HepG2 (cell line): ENCODE measurements at regions not wholly inside any gene's neighbourhood (a gene's known extent, or its start where the extent isn't known, plus 50 kb on each side); places are given as distances from the start of the nearest gene placed in this dataset.

Experiments used
- ARNT ChIP-seq: fragments of 450-650 bp; IDR thresholded peaks from 2 replicates; pipeline ENCODE4 v1.6.1; 2017
- BHLHE40 ChIP-seq: IDR thresholded peaks from 2 replicates; pipeline ENCODE4 v1.6.1; 2011; ENCODE audit warnings: low read length, improper control_type of control experiment
- HNF1A ChIP-seq, 2 experiments: sonication (generic) in 1 of 2; formaldehyde crosslinking in 1 of 2; IDR thresholded peaks; 2 replicates each; pipeline versions ENCODE4 v1.4.0 to v1.6.1; 2016 to 2020; ENCODE audit warnings: borderline replicate concordance in 1 of 2, low read depth in 1 of 2, mild to moderate bottlenecking in 1 of 2, missing genetic modification reagents in 1 of 2
- NCOA2 ChIP-seq: sonication (generic); formaldehyde crosslinking; IDR thresholded peaks from 2 replicates; pipeline ENCODE4 v1.8.0; 2022; ENCODE audit warnings: inconsistent platforms
- NFYB ChIP-seq: sonication (generic); formaldehyde crosslinking; IDR thresholded peaks from 2 replicates; pipeline ENCODE4 v1.4.0; 2020; ENCODE audit warnings: missing genetic modification reagents
- SAP130 ChIP-seq: IDR thresholded peaks from 2 replicates; pipeline ENCODE4 v1.6.1; 2016; ENCODE audit warnings: low read depth
- SIN3A ChIP-seq: IDR thresholded peaks from 2 replicates; pipeline ENCODE4 v1.6.1; 2011; ENCODE audit warnings: low read depth, mild to moderate bottlenecking, control low read depth, low read length, borderline replicate concordance
- SKIL ChIP-seq: sonication (generic); formaldehyde crosslinking; IDR thresholded peaks from 2 replicates; pipeline ENCODE4 v1.8.0; 2022; ENCODE audit warnings: missing genetic modification reagents, mild to moderate bottlenecking, moderate library complexity, borderline replicate concordance
- SMARCC2 ChIP-seq: fragments of 450-650 bp; IDR thresholded peaks from 2 replicates; pipeline ENCODE4 v1.6.1; 2017; ENCODE audit warnings: antibody characterized with exemption, mild to moderate bottlenecking
- SOX5 ChIP-seq: IDR thresholded peaks from 2 replicates; pipeline ENCODE4 v1.6.1; 2016; ENCODE audit warnings: borderline replicate concordance
- TFDP1 ChIP-seq: IDR thresholded peaks from 2 replicates; pipeline ENCODE4 v1.6.1; 2016; ENCODE audit warnings: missing compliant biosample characterization, missing genetic modification reagents, borderline replicate concordance
- THRA ChIP-seq: sonication (generic); formaldehyde crosslinking; IDR thresholded peaks from 2 replicates; pipeline ENCODE4 v1.4.0; 2020; ENCODE audit warnings: missing genetic modification reagents, borderline replicate concordance
- ZBTB33 ChIP-seq: sonication (generic); formaldehyde crosslinking; IDR thresholded peaks from 2 replicates; pipeline ENCODE4 v1.4.0; 2020; ENCODE audit warnings: missing genetic modification reagents
- ZBTB46 ChIP-seq: sonication (generic); formaldehyde crosslinking; IDR thresholded peaks from 2 replicates; pipeline ENCODE4 v1.4.0; 2020; ENCODE audit warnings: mild to moderate bottlenecking, missing genetic modification reagents, borderline replicate concordance
- ZC3H4 ChIP-seq: sonication (generic); formaldehyde crosslinking; IDR thresholded peaks from 2 replicates; pipeline ENCODE4 v1.4.0; 2020; ENCODE audit warnings: missing genetic modification reagents, borderline replicate concordance
- ZFP41 ChIP-seq: sonication (generic); formaldehyde crosslinking; IDR thresholded peaks from 2 replicates; pipeline ENCODE4 v1.4.0; 2020; ENCODE audit warnings: mild to moderate bottlenecking, missing genetic modification reagents, borderline replicate concordance
- ZNF136 ChIP-seq: sonication (generic); formaldehyde crosslinking; IDR thresholded peaks from 2 replicates; pipeline ENCODE4 v1.8.1; 2022; ENCODE audit warnings: low read depth, mild to moderate bottlenecking, moderate library complexity, missing genetic modification reagents
- ZNF253 ChIP-seq: sonication (generic); formaldehyde crosslinking; IDR thresholded peaks from 2 replicates; pipeline ENCODE4 v1.8.0; 2022; ENCODE audit warnings: mild to moderate bottlenecking, missing genetic modification reagents, borderline replicate concordance

GRCh38 chr13:30831515-30831914, 74.6 kb upstream of the MEDAG start (continued):
- TF ChIP-seq SAP130 (peak; percentile 51; the same call in 1 of the 2 replicates), THRA (no peak), SMARCC2 (no peak), SIN3A (no peak), NCOA2 (CRISPR knock-in tag) (peak; percentile 68), ZNF253 (CRISPR knock-in tag) (no peak), SKIL (CRISPR knock-in tag) (peak; percentile 57; the same call in 1 of the 2 replicates), TFDP1 (CRISPR knock-in tag) (no peak), ZBTB46 (CRISPR knock-in tag) (no peak), ZNF136 (no peak), SOX5 (CRISPR knock-in tag) (peak; percentile 32; the same call in 1 of the 2 replicates), ZBTB33 (CRISPR knock-in tag) (no peak), BHLHE40 (no peak), HNF1A (IDR thresholded peaks at IDR 0.05; ENCODE audit: low read depth) (no peak), HNF1A (CRISPR knock-in tag; IDR thresholded peaks at IDR 0.05; ENCODE audit: borderline replicate concordance) (no peak), ARNT (no peak), ZC3H4 (CRISPR knock-in tag) (no peak), ZFP41 (no peak), NFYB (no peak)
